IPS DF 4.7 (cell line): ENCODE measurements at regions not wholly inside any gene's neighbourhood (a gene's known extent, or its start where the extent isn't known, plus 50 kb on each side); places are given as distances from the start of the nearest gene placed in this dataset.
"Not testable (repeated sequence)": the region's sequence is repeated elsewhere in the genome, so short reads cannot be mapped to it uniquely, and the experiment has no call there.

Experiments
- DNase-seq: peaks from one replicate; pipeline ENCODE4 v3.0.0-alpha.2; 2013; ENCODE audit warnings: low spot score; ENCODE audit errors: extremely low read depth

DNA sequence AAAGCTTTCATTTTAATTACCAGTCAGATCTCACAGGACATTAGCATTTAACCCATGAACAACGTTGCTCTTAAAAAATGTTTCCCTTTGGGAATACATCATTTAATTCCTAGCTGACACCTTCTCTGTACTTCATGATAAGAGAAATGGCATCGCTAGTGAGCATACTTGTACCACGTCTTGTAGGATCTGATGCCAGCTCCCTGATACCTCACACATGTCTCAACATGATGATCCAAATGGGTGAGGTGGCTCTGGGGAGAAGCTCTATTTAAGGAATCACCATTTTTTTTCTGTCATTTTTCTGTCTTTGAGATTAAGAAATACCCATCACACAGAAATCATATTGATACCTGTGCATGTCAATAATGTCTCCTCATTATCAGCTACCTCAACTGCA, 772.1 kb upstream of the CA10 start:
- DNase-seq, result no peak

DNA sequence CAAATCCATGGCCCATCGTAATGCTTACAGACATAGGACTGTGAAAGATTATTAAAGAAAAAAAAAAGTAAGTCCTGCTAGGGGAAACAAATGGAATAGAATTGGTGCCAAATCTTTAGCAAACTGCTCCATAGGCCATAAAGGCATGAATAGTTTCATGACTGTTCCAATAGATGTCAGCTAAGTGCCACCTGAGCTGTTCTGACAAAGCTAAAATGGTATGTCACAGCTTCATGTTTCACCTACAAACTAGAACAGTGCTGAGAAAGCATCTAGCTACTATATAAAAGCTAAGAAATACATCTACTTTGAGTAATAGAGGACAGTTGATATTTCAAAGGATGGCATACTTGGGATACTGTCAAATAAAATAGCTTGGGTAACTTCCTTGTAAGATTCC, 771.6 kb upstream of the CA10 start:
- no peak for DNase-seq

DNA sequence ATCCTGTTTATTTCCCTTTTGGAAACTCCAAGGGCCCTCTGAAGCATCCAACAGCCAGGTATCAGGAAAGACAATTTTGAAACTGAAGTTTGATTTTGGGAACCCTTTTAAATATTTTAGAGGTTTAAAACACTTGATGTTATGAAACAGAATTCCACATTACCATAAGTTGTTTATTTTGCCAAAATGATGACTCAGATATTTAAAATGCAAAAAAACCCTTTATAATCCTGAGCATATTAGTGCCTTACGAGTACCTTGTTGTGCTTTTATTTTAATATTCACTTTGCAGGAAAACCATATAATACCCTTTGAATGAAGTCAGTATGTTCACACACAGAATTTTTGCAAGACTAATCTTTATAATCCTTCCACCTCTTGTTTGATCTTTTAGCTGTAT, 765.1 kb upstream of the CA10 start:
- DNase-seq, result no peak

DNA sequence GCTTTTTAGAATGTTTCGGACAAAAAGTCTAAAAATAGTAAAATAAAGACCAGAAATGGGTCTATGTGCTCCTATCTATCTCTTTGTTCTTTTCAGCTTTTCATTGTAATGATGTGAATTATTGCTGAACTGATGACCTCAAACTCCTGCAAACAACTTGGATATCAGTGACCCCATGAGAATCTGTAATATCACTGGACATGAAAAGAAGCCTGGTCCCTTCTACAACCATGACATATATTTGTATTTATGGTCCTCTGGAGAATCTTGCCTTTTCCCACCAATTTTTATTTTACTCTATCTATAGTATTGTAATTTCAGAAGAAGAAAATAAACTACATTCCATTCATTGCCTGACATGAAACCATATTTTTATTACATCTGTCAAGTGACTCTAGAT, 740.7 kb upstream of the CA10 start:
- DNase-seq, result no peak

DNA sequence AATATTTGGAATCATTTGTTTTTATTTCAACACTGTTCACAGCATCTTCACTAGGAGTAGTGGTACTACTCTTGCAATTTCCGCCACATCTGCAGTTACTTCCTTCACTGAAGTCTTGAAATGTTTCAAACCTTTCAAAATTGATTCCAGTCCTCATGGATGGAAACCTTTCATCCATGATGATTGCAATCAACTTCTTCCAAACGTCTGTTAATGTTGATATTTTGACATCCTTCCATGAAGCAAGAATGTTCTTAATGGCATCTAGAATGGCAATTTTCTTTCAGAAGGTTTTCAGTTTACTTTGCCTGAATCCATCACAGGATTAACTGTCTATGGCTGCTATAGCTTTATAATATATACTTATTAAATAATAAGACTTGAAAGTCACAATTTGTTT, 736.8 kb upstream of the CA10 start:
- no peak for DNase-seq

DNA sequence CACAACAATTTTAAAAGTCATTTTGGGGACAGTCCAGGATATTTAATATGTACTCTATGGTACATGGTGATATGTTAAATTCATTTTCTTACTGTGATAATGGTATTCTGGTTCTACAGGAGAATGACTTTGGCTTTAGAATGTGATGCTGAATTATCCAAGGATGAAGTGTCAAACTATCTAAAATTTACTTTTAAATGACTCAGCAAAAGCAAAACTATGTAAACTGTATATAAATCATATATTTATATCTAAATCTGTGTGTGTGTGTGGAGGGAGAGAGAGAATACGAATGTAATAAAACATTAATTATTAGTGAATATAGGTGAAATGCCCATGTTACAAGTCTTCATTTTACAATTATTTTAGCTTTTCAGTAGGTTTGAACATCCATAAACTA, 733.8 kb upstream of the CA10 start:
- no peak for DNase-seq

DNA sequence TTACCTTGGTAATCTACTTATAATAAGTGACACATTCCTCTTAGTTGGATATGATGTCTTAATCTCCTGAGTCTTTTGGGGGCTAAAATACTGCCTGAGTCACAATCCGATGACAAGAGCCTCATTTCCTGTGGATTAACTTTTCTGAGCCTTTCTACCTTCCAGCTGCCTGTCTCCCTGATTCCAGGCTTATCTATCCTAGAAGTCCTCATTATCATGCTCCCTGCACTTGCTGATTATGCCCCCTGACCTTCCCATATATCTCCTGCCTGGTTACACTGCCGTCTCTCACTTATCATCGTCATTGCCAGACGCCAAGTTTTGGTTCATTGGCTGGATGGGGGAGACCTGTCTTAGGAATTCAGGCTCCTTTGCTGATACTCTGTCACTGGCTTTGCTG, 727.4 kb upstream of the CA10 start:
- DNase-seq, result no peak

DNA sequence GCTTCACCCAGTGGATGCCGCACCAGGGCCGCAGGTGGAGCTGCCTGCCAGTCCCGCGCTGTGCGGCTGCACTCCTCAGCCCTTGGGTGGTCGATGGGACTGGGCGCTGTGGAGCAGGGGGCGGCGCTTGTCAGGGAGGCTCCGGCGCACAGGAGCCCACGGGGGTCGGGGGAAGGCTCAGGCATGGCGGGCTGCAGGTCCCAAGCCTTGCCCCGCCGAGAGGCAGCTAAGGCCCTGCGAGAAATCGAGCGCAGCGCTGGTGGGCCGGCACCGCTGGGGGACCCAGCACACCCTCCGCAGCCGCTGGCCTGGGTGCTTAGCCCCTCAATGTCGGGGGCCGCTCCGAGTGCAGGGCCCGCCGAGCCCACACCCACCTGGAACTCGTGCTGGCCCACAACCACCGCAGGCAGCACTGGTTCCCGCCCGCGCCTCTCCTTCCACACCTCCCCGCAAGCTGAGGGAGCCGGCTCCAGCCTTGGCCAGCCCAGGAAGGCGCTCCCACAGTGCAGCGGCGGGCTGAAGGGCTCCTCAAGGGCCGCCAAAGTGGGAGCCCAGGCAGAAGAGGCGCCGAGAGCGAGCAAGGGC, 725.5 kb upstream of the CA10 start:
- not testable (repeated sequence) for DNase-seq

DNA sequence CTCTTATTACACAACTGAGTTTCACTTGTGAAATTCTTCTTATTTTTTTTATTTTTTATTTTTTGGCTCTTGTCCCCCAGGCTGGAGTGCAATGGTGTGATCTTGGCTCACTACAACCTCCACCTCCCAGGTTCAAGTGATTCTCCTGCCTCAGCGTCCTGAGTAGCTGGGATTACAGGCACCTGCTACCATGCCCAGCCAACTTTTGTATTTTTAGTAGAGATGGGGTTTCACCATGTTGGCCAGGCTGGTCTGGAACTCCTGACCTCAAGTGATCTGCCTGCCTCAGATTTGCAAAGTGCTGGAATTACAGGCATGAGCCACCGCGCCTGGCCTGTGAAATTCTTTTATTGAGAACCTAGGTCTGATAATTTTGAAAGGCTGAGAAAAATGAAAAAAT, 688.3 kb upstream of the CA10 start:
- not testable (repeated sequence) for DNase-seq

DNA sequence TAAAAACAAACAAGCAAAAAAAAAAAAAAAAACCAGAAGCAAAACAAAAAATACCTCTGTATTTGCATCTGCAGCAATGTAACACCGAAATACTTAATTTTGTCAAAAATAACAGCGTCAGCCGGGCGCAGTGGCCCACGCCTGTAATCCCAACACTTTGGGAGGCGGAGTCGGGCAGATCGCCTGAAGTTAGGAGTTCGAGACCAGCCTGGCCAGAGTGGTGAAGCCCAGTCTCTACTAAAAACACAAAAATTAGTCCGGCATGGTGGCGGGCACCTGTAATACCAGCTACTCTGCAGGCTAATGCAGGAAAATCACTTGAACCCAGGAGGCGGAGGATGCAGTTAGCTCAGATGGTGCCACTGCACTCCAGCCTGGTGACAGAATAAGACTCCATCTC, 683.5 kb upstream of the CA10 start:
- DNase-seq, result no peak

DNA sequence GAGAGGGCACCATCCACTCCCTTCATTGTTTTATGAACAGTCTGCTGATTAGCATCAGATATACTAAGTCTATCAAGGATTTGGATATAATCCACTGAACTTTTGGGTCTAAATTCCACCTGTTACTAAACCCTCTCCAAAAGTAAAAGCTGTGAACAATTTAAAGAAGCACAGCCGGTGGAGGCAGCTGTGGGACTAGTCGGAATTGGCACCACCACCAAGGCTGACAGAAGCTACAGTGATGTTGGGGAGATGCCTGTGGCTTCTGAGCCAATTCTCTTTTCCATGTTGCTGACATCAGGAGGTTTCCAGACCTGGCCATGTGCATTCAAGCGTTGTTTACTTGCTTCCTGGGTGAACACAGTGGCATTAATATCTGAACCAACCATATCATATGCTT, 679.0 kb upstream of the CA10 start:
- DNase-seq, result no peak

DNA sequence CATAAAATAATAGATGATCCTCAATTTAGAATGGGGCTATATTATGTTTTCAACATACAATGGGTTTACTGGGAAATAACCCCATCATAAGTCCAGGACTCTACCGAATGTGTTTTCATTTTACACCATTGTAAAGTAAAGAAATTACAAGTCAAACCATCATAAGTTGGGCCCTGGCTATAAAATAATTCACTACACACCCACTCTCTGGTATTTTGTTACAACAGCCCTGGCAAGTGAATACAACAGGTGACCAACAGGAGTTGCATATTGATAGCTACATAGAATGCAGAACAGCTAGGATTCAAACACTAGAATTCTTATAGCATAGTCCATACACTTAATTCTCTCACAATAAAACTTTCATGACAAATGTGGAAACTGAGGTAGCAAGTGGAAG, 673.0 kb upstream of the CA10 start:
- DNase-seq, result no peak

DNA sequence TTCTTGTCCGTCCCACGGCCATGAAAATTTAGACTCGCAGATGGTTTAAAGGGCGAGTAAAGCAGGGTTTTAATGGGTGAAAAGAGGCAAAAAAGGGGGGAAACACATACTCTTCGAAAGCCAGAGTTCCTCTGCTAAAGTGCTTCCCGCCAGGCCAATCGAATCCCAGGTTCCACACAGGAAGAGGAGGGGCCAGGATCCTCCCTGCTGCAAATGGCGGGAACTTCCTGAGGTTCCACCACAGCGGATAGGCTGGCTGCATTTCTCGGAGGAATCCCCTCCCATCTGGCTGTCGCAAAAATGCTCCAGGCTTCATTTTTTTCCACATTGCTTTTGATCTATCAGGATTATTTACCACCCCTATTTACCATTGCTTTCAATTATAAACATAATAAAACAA, 670.1 kb upstream of the CA10 start:
- no peak for DNase-seq

DNA sequence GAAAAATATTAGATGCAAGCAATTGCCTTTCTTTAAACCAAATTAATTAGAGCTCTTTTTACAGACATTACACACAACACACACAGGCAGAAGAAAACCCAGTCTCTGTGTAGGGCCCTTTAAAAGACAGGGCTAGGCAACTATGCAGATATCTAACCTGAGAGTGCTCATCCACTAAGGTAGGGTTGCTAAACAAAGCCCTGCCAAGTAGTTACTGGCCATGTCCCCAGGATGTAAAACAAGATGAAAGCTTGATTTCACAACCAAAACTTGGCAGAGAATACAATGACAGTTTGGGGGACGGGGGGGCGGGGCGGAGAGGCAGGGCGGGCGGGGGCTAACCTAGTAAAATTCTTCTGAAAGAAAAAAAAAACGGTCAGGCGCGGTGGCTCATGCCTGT, 669.0 kb upstream of the CA10 start:
- DNase-seq, result no peak

DNA sequence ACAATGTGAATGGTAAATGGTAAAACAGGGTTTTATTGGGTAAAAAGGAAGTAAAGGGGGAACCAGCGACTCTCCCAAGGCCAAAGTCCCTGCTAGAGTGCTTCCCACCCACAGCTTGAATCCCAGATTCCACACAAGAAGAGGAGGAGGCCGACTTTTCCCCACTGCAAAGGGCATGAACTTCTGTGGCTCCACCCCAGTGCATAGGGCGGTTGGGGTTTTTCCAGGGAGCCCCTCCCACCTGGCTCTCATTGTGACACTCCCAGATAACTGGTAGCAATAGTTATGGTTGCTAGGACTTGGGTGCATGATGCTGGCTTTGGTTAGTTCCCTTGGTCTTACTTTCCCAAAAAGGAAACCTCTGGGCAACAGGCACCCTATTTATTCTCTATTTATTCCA, 666.0 kb upstream of the CA10 start:
- DNase-seq, result no peak

DNA sequence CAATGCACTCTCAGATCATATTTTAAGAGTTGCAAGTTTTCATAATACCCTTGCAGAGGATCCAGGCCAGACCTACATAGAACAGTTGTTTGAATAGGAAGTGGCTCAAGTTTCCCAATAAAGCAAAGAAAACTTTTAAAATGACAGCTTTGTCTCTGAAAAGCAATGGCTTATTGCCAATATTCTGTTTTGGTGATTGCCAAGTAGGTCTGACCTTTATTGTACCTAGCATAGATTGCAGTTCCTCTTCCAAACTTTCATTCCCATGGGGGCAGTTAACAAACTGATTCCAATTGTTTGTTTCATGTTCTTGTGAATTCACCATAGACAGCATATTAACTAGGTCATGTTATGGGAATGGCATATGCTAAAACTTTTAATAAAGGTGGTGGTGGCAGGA, 664.6 kb upstream of the CA10 start:
- no peak for DNase-seq

DNA sequence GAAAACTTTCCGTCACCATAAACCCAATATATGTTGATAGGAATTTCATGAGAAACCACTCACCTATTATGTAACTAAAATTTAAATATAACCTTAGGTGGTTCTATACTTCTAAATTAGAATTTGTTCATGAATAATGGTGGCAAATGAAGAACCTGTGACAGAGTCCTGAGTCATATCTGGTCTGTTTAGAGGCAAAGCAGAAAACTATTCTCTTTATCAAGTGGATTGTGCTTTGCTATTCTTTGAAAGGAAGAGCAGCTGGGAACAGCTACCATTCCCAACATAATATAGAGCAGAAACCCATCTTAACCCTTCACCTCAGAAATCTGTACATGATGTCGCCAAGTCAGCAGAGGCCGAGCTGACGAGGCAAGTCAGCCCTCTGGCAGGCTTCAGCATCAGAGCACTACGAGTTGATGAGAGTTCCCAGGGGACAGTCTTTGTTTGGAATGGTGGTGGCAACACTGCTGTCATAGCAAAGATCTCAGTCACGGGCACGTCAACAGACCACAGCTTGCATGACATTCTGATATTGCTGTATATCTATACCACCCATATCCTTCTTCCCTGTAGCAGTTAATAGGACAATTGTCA, 631.9 kb upstream of the CA10 start:
- DNase-seq, result no peak

DNA sequence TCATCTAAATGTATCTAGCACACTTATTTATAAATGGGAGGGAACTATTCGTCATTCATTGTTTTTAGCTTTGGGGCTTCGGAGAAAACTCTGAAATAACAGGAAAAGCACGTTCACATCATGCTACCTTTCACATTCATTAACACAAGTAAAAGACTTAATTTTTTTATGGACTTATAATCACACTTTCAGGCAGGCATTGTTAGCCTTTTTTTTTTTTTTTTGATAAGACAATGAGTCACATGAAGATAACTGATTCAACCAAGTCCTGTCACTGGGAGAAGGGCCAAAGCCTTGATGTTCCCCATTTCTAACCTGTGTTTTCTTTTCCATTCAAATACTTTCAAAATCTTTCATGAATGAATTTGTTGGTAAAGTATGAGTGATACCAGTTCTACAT, 631.3 kb upstream of the CA10 start:
- no peak for DNase-seq

DNA sequence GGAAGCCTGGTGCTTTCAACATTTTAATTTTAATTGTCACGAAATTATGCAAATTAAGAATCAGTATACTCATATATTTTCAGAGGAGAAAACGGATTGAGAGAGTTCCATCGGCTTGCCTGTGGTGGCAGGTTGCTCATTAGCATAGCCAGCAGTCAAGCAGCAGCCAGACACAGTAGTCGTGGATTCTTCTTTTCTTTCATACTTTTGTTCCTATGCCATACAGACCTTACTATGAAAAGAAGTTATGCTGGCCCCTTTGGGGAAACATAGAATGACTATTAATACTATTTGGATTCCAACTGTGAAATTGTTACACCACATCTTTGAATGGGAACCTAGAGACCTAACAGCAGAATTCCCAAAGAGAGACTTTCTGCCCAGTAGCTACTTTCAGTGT, 617.7 kb upstream of the CA10 start:
- DNase-seq, result no peak

DNA sequence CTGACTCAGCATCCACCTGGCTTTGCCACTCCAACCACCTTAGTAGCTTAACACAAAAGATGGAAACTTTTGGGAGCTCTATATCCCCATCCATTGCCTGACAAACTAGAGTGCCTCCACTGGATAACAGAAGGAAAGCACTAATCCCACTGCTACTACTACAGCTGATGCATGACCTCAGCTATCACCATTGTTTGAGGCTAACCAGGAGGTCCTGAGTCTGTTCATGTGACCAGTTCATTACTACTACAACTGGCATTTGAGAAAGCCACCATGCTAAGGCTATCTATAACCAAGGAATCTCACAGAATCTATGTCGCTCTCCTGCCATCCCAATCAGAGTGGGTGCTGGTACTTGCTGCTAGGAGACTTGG, 604.3 kb upstream of the CA10 start:
- DNase-seq, result no peak

DNA sequence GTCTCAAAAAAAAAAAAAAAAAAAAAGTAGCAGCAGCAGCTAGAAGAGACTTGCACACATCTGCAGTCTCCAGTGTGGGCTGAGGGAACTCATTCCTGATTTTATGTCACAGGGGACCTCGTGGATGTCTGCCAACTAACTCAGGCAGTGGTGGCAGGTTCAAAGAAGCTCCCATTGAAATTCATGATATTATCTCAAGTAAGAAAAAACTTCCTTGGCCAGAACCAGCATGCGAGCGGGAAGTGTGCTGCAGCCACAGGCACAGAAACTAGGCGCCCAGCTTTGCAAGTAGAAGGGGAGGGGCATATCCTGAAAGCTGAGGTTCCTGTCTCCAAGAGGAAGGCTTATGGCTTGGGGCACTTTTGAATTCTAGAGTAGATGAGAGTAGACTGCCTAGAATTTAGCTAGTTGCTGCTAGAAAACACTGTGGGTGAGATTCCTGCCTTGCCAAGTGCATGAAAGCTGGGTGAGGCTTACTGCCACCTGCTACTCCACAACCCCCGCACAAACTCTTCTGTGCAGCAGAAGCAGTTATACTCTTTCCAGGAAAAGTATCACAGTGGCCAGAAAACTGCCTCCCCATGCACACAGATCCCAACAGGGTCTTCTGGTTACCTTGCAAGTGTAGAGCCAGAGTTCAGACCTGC, 603.8 kb upstream of the CA10 start:
- no peak for DNase-seq

DNA sequence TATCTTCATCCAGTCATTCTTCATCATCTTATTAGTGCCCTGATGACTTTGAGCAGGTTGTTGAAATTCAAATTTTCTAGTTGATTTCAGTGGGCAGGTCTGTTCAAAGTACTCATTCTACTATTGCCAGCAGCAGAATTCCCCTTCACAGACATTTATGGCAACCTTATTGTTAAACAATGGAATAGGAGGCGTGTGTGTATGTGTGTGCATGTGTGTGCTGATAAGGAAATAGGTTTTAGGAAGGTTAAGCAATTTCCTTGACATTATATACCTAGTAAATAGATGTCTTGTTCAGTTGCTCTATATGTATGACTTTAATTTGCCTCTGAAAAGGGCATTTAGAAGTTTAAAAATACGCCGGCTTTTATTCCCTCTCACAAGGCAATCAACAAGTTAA, 601.4 kb upstream of the CA10 start:
- DNase-seq, result no peak

DNA sequence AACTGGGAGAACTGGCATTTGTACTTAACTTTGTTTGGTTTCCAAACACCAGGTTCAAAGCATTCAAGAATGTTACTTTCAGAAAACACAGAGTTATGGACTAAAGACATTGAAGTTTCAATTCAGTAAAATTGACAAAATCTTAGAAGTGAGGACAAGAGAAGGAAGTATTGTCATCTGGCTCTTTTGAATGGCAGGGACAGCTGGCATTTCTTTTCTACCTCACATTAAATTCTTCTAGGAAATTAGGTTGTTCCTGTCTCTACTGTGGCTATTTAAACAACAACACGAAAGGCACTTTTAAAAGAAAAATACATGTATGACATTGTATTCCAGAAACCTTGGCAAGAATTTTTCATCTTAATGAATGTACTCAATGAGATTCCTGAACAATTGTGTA, 600.0 kb upstream of the CA10 start:
- DNase-seq, result no peak

DNA sequence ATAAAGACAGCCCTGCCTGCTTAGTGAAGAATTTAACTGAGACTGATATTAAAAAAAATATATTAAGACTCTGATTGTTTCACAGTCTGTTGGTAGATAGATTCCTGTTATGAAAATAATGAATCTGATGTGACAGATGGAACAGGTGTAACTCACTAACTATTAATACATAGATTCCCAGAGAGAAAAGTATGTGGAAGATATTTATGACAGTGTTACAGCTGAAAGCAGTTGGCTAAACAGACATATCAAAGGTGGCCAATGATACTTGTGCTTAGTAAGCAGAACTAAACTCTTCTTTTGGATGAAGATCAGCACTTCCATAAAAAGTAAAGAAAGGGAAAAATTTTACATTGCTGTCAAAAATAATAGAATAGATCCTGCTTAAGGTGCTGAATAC, 598.2 kb upstream of the CA10 start:
- DNase-seq, result no peak
